ENCODE measurements at regions not wholly inside any gene's neighbourhood (a gene's known extent, or its start where the extent isn't known, plus 50 kb on each side); places are given as distances from the start of the nearest gene placed in this dataset.

GRCh38 chr4:18197467-18197866 lies 175.9 kb upstream of the LCORL start:
- TF ChIP-seq, protein P1, sequence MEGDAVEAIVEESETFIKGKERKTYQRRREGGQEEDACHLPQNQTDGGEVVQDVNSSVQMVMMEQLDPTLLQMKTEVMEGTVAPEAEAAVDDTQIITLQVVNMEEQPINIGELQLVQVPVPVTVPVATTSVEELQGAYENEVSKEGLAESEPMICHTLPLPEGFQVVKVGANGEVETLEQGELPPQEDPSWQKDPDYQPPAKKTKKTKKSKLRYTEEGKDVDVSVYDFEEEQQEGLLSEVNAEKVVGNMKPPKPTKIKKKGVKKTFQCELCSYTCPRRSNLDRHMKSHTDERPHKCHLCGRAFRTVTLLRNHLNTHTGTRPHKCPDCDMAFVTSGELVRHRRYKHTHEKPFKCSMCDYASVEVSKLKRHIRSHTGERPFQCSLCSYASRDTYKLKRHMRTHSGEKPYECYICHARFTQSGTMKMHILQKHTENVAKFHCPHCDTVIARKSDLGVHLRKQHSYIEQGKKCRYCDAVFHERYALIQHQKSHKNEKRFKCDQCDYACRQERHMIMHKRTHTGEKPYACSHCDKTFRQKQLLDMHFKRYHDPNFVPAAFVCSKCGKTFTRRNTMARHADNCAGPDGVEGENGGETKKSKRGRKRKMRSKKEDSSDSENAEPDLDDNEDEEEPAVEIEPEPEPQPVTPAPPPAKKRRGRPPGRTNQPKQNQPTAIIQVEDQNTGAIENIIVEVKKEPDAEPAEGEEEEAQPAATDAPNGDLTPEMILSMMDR (conservative IDR thresholded peaks at IDR 0.05; ENCODE audit: low read depth, low read length), result no peak
- no peak for TF ChIP-seq EZH2 (IDR thresholded peaks at IDR 0.05; ENCODE audit: borderline replicate concordance, low read depth, low read length, poor library complexity, severe bottlenecking)
